GM19328 (cell line): ENCODE measurements at regions not wholly inside any gene's neighbourhood (a gene's known extent, or its start where the extent isn't known, plus 50 kb on each side); places are given as distances from the start of the nearest gene placed in this dataset.
"Not testable (repeated sequence)": the region's sequence is repeated elsewhere in the genome, so short reads cannot be mapped to it uniquely, and the experiment has no call there.

Experiments used
- ATAC-seq: cut with Tn5 transposase; IDR thresholded peaks from one replicate; pipeline ENCODE4 v1.9.1; 2021; ENCODE audit warnings: mild to moderate bottlenecking, moderate library complexity; ENCODE audit not compliant: unreplicated experiment

DNA sequence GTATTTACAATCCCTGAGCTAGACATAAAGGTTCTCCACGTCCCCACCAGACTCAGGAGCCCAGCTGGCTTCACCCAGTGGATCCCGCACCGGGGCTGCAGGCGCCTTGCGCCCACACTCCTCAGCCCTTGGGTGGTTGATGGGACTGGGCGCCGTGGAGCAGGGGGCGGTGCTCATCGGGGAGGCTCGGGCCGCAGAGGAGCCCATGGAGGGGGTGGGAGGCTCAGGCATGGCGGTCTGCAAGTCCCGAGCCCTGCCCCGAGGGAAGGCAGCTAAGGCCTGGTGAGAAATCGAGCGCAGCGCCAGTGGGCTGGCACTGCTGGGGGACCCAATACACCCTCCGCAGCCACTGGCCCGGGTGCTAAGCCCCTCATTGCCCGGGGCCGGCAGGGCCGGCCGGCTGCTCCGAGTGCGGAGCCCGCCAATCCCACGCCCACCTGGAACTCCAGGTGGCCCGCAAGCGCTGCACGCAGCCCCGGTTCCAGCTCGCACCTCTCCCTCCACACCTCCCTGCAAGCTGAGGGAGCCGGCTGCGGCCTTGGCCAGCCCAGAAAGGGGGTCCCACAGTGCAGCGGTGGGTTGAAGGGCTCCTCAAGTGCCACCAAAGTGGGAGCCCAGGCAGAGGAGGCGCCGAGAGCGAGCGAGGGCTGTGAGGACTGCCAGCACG, 260.9 kb upstream of the BTG1 start:
- ATAC-seq = not testable (repeated sequence)

DNA sequence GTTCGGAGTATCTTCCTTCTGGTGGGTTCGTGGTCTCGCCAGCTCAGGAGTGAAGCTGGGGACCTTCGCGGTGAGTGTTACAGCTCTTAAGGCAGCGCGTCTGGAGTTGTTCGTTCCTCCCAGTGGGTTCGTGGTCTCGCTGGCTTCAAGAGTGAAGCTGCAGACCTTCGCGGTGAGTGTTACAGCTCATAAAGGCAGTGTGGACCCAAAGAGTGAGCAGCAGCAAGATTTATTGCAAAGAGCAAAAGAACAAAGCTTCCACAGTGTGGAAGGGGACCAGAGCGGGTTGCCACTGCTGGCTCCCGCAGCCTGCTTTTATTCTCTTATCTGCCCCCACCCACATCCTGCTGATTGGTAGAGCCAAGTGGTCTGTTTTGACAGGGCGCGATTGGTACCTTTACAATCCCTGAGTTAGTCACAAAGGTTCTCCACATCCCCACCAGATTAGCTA, 260.2 kb upstream of the BTG1 start:
- not testable (repeated sequence) for ATAC-seq

DNA sequence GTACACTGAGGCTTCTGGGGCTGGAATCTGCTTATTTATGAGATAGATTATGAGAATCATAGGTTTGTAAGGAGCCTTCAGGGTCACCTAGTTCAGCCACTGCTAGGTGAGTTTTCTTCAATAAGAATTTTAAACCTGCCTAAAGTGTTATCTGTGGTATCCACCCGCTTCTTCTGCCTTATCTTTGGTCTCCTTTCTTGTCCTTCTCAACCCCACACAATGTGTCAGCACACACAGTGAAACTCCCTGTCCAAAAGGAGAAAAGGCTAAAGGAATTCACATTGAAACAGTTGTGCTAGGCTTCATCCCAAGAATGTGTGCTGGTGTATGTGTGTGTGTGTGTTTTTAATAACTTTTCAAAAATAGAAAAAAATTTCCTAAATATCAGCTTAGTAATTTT, 259.3 kb upstream of the BTG1 start:
- ATAC-seq = no peak

DNA sequence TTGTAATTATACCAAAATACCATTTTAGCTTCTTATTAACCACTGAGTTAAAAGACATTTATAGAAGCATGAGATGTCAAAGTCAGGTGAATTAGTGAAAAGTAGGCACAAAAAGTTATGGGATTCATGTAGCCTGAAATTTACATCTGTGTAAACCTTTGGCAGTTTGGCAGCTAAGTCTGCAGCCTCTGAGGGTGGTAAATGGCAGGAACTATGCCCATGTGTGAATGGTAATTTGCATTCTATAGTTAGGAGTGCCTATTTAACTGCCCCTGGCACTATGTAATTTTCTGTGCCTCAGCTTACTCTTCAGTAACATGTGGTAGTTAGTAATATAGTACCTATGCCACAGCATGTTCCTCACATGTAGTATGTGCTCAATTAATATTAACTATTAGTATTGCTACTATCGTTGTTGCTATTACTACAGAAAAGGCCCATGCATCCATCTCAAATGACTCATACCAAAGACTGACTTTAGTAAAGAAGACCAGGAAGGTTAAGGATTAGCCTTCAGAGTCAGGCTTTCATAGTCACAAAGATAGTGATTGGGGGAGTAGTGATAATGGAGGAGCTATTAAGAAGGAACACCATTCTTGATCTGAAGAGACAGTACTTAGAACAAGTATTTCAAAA, 258.7 kb upstream of the BTG1 start:
- no peak for ATAC-seq

DNA sequence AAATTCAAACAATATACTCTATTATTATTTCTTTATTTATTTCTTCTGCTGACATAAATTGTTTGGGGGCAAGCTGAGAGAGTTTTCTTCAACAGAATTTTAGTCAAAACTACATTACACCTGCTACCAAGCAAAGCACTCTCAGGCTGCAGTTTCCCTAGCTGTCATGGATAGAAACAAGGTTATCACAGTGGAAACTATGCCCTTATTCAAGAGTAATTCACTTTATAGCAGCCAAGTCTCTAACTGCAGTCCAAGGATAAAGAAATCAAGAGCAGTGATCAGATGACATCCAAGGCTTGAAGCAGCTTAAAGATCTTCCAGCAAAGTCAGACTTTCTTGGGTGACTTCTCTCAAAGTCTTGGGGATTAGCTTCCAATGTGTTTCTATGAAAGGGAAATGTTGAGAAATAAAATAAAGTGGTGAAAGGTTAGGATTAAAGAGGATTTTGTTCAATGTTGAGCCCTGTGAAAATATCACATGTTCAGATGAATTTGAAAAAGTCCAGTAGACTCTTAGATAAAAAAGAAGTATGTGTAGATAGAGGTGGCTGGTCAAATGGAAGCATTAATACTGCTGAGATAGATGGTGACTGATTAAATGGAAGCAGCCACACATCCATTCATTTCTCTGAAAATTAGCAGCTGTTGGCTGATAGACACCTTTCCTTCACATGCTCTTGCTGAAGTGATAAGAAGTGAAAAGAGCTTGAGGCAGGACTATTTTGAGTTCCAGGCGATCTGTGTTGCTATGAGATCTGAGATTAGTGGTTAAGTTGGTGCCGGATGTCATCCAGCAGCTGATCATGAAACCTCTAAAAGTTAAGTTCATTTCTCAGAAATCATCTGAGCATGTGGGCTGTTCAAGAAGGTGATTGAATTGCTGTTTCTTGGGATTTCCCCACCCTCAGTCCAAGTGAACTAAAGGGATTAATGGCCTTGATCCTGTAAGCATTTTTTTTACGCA, 257.8 kb upstream of the BTG1 start:
- ATAC-seq = peak; percentile 72

DNA sequence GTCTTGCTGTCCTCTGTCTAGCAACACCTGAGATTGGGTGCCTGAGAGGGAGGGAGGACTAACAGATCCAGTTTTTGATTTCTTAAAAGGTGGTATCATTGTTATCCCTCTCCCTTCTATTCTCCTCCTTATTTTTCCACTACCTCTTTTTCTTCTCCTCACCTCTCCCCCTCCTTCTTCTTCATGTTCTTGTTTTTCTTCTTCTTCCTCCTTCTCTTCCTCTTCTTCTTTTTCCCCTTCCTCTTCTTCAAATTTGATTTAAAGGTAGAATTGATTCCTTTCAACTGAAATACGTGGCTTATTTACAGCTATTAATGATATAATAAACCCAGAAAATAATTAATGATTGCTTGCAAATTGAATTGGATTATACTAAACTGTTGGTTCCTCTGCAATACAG, 256.8 kb upstream of the BTG1 start:
- no peak for ATAC-seq

DNA sequence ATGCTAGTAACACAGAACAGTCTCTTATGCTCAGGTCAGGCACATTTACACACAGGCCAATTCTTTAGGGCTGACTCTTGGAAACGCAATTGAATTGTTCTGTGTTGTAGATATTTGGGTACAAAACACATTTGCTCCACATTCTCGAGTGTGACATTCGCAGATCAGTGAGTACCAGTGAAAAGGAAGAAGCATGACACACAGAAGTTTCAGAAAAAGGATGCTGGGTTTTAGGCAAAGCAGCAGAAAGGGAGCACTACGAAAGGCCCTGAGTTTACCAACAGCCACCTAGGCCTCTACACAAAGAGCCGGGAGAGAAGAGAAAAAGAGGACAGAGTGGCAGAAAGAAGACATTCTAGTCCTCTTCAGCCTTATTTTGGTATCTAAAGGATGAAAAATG, 254.4 kb upstream of the BTG1 start:
- no peak for ATAC-seq

DNA sequence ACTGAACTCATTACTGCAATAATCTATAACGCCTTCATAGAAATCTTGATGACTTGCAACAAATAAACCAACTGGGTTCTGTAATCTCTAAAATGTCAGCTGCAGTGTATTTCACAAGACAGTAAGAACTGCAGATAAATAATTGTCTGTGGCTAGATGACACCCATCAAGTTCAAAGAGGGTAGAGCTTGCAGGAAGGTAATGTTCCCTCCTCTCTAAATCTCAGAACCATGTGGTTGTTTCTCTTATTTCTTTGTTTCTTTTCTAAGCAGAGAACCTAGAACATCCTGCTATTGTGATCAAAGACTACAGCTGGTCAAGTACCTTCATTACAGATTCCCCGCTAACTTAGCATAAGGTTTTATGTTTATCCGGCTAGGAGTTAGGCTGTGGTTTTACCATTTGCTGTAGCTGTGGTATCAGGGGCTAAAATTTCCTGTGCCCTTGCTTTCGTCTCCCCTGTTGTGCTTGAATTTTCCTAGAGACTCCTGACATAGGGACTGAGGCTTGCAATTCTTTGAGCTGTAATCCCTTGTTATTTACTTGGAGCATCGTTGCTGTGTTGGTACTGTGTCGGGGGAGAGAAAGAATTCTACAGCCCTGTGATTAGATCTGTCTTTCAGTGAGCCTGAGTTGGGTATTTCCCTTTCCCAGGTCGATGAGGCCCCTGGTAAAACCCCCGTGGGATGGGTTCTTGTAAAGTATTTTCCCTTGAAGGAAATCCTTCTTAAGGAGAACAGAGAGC, 253.1 kb upstream of the BTG1 start:
- no peak for ATAC-seq

DNA sequence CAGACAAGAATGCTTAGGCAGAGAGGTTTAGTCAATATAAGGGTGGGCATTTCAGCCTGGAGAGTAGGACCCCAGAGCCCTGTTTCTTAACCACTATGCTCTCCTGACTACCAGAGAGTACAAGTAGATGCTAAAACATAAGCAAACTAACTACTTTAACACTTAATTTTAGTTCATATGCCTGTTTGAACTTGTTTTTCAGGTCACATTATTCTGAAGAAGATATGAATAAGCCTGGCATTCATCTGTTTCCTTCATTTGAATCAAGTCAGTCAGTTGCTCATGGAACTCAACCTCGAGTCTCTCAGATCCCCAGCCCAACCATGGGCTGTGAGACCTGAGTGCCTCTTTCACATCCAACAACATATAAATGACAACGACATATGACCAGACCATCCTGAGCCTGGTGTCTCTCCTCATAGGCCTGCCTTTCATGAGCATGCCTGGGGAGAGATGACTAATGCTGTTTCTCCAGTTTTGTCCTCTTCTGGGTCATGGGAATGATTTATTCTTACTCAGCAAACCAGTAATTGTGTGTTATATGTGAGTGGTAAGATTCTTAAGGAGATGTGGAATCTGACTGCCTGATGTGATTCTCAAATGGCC, 251.1 kb upstream of the BTG1 start:
- ATAC-seq = no peak

DNA sequence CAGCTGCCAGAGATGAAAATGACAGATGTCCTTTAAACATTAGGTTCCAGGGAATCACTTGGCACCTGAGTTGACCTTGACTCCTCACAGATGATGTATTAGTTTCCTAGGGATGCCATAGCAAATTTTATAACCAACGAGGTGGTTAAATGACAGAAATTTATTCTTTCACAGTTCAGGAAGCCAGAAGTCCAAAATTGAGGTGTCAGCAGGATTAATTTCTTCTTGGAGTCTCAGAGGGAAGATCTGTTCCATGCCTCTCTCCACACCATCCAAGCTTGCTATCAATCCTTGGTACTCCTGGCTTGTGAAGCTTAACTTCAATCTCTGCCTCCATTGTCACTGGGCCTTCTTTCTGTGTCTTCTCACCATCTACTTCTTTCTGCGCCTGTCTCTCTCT, 249.7 kb upstream of the BTG1 start:
- no peak for ATAC-seq

DNA sequence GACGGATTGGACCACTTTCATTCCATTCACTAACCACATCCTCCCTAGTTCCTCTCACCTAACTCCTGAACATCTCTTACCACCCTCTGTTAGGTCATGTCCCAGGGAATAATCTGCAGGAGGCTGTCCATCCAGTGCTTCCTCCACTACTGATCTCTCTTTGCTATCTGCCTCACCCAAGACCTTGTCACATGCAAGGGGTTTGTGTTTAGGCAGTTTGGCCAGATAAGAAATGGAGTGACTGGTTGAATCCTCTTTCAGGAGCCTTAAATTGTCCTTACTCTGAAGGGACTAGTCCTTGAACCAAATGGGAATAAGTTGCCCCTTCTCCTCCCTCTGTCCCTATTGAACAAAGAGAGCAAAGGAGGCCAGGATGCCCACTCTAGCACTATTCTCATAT, 249.2 kb upstream of the BTG1 start:
- ATAC-seq = no peak

DNA sequence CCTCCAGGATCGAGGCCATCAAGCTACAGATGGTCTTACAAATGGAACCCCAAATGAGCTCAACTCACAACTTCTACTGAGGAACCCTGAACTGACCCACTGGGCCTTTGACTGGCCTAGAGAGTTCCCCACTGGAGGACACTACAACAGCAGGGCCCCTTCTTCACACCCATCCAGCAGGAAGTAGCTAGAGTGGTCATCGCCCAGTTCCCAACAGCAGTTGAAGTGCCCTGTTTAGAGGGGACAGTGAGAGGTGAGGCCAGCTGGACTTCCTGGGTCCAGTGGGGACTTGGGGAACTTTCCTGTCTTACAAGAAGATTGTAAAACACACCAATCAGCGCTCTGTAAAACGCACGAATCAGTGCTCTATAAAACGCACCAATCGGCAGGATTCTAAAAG, 247.9 kb upstream of the BTG1 start:
- ATAC-seq = no peak

DNA sequence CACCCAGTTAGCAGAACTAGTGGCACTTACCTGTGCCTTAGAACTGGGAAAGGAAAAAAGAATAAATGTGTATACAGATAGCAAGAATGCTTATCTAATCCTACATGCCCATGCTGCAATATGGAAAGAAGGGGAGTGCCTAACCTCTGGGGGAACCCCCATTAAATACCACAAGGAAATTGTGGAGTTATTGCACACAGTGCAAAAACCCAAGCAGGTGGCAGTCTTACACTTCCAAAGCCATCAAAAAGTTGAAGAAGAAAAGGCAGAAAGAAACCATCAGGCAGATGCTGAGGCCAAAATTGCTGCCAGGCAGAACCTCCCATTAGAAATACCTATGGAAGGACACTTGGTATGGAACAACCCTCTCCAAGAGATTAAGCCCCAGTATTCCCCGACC, 246.1 kb upstream of the BTG1 start:
- ATAC-seq = not testable (repeated sequence)

DNA sequence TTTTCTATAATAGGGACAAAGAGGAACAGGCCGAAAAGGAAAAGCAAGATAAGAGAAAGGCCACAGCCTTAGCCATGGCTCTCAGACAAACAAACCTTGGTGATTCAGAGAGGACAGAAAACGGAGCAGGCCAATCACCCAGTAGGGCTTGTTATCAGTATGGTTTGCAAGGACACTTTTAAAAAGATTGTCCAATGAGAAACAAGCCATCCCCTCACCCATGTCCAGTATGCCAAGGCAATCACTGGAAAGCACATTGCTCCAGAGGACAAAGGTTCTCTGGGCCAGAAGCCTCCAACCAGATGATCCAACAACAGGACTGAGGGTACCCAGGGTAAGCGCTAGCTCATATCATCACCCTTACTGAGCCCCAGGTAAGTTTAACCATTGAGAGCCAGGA, 243.8 kb upstream of the BTG1 start:
- ATAC-seq = no peak

DNA sequence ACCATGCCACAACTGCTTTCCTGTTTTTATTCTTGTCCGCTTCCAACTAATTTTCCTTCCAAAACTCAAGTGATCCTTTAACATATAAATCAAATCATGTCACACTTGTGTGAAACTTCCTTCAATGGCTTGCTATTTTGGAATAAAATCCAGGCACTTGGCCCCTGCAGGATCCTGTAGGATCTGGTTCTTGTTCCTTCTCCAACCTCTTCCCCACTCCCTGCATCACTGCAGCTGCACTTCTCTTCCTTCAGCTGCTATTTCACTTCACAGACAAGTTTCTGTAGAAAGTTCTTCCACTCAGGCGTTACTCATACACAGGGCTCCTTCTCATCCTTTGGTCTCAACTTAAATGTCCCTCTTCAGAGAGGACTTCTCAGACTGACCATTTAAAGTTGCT, 239.7 kb upstream of the BTG1 start:
- ATAC-seq = no peak

DNA sequence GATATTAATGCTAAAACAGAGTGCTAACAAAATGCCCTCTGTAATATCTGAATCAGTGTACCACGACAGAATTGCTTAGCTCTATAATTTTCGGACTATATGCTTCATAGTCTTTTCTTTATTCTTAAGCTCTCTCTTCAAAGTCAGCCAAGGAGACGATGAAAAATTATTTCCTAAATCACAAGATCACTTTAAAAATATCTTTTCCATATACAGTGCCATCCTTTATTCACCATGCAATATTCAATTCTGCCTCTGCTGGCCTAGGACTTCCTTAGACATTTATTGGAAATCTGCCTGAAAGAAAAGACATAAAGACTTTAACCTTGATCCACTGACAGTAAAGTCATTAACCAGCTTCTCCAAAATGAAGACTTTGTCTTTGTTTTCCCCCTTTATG, 238.9 kb upstream of the BTG1 start:
- ATAC-seq = no peak

DNA sequence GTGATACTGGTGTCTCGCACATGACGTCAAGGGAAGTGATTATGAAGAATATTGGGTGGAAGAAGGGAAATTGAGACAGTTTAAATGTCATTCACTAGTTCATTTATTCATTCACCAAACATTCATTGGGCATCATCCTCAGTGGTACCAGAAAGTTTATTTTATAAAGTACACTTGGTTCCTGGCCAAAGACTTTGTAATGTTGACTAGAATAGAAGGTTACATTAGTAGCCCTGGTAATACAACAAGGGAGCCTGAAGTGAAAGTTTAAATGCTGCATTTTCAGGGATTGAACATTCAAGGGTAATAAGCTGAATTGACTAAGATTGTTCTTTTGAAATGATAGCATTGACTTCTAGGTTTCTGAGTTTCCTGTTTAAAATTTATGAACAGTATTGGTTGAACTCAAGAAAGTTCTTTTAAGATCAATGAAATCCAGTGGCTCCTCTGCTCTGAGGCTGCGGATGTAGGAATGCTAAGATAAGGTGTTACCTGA, 236.8 kb upstream of the BTG1 start:
- no peak for ATAC-seq

DNA sequence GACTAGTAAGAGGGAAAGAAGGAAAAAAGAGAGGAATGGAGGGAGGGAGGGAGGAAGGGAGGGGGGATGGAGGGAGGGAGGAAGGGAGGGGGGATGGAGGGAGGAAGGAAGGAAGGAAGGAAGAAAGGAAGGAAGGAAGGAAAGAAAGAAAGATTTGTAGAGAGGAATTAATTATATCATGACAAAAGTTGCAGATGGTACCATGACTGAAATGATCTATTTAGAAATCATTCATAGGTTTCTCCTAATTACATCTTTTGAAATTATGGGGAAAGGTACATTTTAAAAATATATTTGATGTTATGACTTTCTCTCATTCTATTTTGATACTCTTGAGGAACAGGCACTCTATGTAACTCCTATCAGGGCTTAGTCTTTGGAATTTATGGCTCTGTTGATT, 236.2 kb upstream of the BTG1 start:
- no peak for ATAC-seq

DNA sequence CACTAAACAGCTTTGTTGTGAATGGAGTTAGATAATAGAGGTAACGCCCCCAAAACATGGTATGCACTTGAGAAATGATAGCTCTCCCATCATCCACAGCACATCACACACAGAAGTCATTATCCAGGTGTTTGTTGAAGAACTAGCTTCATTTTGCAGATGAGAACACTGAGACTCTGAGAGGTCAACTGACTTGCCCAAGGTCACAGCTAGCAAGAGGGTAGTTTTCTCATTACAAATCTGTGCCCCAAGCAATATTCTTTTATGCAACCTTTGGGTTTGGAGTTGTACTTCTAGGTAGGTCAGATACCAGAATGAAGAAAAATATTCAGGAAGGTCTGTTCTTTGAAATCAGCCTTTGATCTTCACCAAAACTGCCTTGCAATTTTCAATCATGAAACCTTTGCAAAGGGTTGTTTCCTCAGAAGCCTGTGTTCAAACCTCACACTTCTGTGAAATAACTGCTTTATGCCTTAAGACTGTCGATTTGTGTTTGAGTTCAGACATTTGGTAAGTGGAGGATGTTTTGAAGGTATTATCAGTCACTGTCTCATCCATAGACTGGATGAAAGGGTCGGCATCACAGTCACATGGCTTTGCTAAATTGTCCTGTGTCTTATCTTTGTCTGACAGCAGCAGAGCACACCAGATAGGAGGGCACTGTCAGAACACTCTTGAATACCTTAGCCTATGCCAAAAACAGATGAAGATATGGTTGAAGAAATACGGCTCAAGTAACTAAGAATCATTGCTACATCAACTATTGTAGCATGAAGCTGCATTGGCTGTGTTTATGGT, 233.2 kb upstream of the BTG1 start:
- no peak for ATAC-seq

DNA sequence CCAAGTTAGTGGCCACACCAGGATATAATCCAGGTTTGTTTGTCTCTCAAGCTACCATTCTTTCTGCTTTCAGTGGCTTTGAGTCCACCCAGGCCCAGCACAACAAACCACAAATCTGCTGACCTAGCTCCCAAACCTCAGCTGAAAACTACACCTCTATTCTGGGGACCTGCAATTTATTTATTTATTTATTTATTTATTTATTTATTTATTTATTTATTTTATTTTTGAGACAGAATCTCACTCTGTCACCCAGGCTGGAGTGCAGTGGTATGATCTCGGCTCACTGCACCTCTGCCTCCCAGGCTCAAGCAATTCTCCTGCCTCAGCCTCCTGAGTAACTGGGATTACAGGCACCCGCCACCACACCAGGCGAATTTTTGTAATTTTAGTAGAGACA, 229.9 kb upstream of the BTG1 start:
- not testable (repeated sequence) for ATAC-seq
